ENCODE measurements at regions not wholly inside any gene's neighbourhood (a gene's known extent, or its start where the extent isn't known, plus 50 kb on each side); places are given as distances from the start of the nearest gene placed in this dataset.

DNA sequence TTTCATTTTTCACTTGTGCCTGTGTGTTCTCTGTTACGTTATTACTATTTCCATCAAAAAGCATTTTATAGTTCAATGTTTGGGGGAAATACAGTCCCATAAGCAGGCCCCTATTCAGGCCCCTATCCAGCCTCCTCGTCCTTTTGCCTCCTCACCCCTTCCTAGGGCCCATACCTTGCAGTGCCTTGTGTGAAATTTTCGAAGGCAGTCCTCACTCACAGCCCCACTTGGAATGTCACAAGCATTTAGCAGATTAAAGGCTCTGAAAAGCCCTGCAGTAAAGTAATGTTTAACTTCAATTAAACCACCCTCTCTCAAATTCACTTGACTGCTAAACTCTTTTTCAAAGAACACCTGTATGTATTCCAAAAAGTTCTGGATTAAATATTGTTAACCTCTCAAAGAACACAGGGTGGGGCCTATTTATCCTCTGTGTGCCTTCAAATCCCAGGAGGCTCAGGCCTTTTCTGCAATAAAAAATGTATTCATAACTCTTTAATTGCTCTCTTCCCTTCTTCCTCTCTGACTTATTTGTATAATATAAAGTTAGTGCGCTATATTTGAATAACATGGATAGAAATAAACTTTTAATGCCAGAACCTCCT, 202.5 kb downstream of the FOXA2 start:
- Histone ChIP-seq H2BK5ac (ENCODE audit: low read depth, low read length) (no peak overlapping the region), H3K14ac (ENCODE audit: insufficient read length) (no peak overlapping the region), H3K27me3 (replicated peaks in 1 of 4; ENCODE audit: control insufficient read depth in 3 of 4, extremely low read depth in 1 of 4, insufficient read depth in 3 of 4, low read length in 3 of 4) (no peaks in the 10 kb centered on the region), H3K9me3 (ENCODE audit: insufficient read depth in 2 of 2, low read depth in 1 of 2, low read length in 1 of 2) (no peaks in the 10 kb centered on the region), H3K23me2 (ENCODE audit: low read depth, low read length) (no peaks in the 10 kb centered on the region), H4K91ac (replicated peaks; ENCODE audit: insufficient read length, low read length) (no peak overlapping the region), H2BK120ac (replicated peaks; ENCODE audit: low read depth, low read length) (no peak overlapping the region), H4K8ac (ENCODE audit: extremely low read depth, insufficient read depth, low read length) (no peak overlapping the region), H3K79me1 (ENCODE audit: low read depth, low read length) (no peaks in the 10 kb centered on the region), H2AK5ac (ENCODE audit: low read depth, low read length) (no peak overlapping the region), H3K4me1 (replicated peaks in 1 of 4; ENCODE audit: control insufficient read depth in 3 of 4, insufficient read depth in 4 of 4, low read length in 3 of 4) (no peaks in the 10 kb centered on the region), H2AFZ (ENCODE audit: low read length) (no peak overlapping the region), H3K36me3 (ENCODE audit: control insufficient read depth in 2 of 4, insufficient read depth in 4 of 4, low read length in 3 of 4) (no peaks in the 10 kb centered on the region), H3K18ac (ENCODE audit: extremely low read depth, low read length) (no peak overlapping the region), H3K27ac (ENCODE audit: low read depth, low read length) (no peak overlapping the region), H2BK15ac (ENCODE audit: low read length) (no peak overlapping the region), H2BK20ac (ENCODE audit: low read length) (no peak overlapping the region), H3K79me2 (ENCODE audit: control insufficient read depth in 1 of 2, insufficient read depth in 2 of 2, low read length in 2 of 2) (no peaks in the 10 kb centered on the region), H3K9ac (replicated peaks in 1 of 4; ENCODE audit: extremely low read depth in 1 of 4, low read depth in 3 of 4, low read length in 3 of 4) (no peak overlapping the region), H3K23ac (ENCODE audit: insufficient read length) (no peak overlapping the region), H3K4ac (replicated peaks; ENCODE audit: insufficient read length, low read depth, low read length) (no peak overlapping the region), H3K4me3 (ENCODE audit: extremely low read depth in 1 of 4, insufficient read depth in 2 of 4, low read depth in 3 of 4, low read length in 4 of 4) (no peak overlapping the region), H4K20me1 (replicated peaks in 1 of 2; ENCODE audit: control insufficient read depth in 1 of 2, insufficient read depth in 2 of 2, low read length in 2 of 2) (no peaks in the 10 kb centered on the region), H2BK12ac (ENCODE audit: low read depth, low read length) (no peak overlapping the region), H4K5ac (ENCODE audit: insufficient read length, low read depth, low read length) (no peak overlapping the region), H3K56ac (replicated peaks; ENCODE audit: insufficient read length, low read depth, low read length) (no peak overlapping the region), H3K4me2 (ENCODE audit: insufficient read depth in 1 of 2, low read depth in 2 of 2, low read length in 2 of 2) (no peak overlapping the region)
- 88% methylated on average over 4 of the region's 4 CpGs; no CpG with 5 or more reads in 1 of the 2 experiments for WGBS, 2 experiments (ENCODE audit: extremely low coverage in 1 of 2, insufficient coverage in 1 of 2, insufficient read length in 1 of 2, insufficient replicate concordance in 2 of 2, low coverage in 1 of 2, low lambda C conversion rate in 2 of 2, missing lambda C conversion rate in 1 of 2)
- TF ChIP-seq SIX5 (IDR thresholded peaks at IDR 0.05; ENCODE audit: low read depth, low read length) = no peak
- no peak for TF ChIP-seq RFX5 (IDR thresholded peaks at IDR 0.05; ENCODE audit: borderline replicate concordance, low read depth, low read length)
- TF ChIP-seq BACH1 (IDR thresholded peaks at IDR 0.05; ENCODE audit: low read length) = no peak
- no peak for TF ChIP-seq BCL11A (IDR thresholded peaks at IDR 0.05; ENCODE audit: low read depth in 2 of 2, low read length in 2 of 2)
- TF ChIP-seq MAX (IDR thresholded peaks at IDR 0.05) = no peak
- TF ChIP-seq TAF7 (optimal IDR thresholded peaks at IDR 0.05; ENCODE audit: borderline replicate concordance, low read depth, low read length) = no peak
- POLR2A ChIA-PET (ENCODE audit: partially characterized antibody) = no interaction called here
- no peak for DNase-seq (ENCODE audit: low read depth in 1 of 2, low spot score in 2 of 2)
- no peak for FAIRE-seq
- CTCF ChIA-PET (ENCODE audit: partially characterized antibody) = interaction anchor here (1.3 to 1.8 kb wide), 4 partner anchors 43 to 303 kb away, joined by 3 to 5 read pairs (median 4); no protein-coding TSS in a partner anchor

Data from H1 (cell line).